GM23338 (cell line): ENCODE measurements at regions not wholly inside any gene's neighbourhood (a gene's known extent, or its start where the extent isn't known, plus 50 kb on each side); places are given as distances from the start of the nearest gene placed in this dataset.

Experiments
- ATAC-seq: fragments of 200-7000 bp; cut with Tn5 transposase; 3 replicates; pipeline ENCODE4 v1.9.1; 2020
- DNase-seq: peaks from one replicate; pipeline ENCODE4 v3.0.0-alpha.2; 2015; ENCODE audit warnings: low spot score
- H2AFZ ChIP-seq: fragments of 200-600 bp; sonication (generic); 2 replicates; pipeline ENCODE4 v1.8.0; 2016; ENCODE audit warnings: antibody characterized with exemption, mild to moderate bottlenecking, moderate library complexity
- H3F3A ChIP-seq: fragments of 200-600 bp; sonication (generic); replicated peaks from 2 replicates; pipeline ENCODE4 v1.8.0; 2017; ENCODE audit warnings: antibody characterized with exemption, mixed run types, low read depth
- H3K27ac ChIP-seq: fragments of 200-600 bp; sonication (generic); 2 replicates; pipeline ENCODE4 v1.6.1; 2016; ENCODE audit warnings: low read depth
- H3K27me3 ChIP-seq: fragments of 200-600 bp; sonication (generic); 2 replicates; pipeline ENCODE4 v1.8.0; 2016; ENCODE audit warnings: mild to moderate bottlenecking, mixed run types, moderate library complexity; ENCODE audit not compliant: insufficient read depth
- H3K36me3 ChIP-seq: fragments of 200-600 bp; sonication (generic); 2 replicates; pipeline ENCODE4 v1.8.0; 2016; ENCODE audit warnings: mild to moderate bottlenecking; ENCODE audit not compliant: insufficient read depth
- H3K4me1 ChIP-seq: fragments of 200-600 bp; sonication (generic); 2 replicates; pipeline ENCODE4 v1.8.0; 2016; ENCODE audit warnings: mild to moderate bottlenecking, moderate library complexity; ENCODE audit not compliant: insufficient read depth
- H3K4me2 ChIP-seq: fragments of 200-600 bp; sonication (generic); 2 replicates; pipeline ENCODE4 v1.7.1; 2017; ENCODE audit warnings: mixed run types
- H3K4me3 ChIP-seq: fragments of 200-600 bp; sonication (generic); 2 replicates; pipeline ENCODE4 v1.6.1; 2016; ENCODE audit warnings: mixed run types
- H3K79me2 ChIP-seq: fragments of 200-600 bp; sonication (generic); replicated peaks from 2 replicates; pipeline ENCODE4 v1.8.0; 2017; ENCODE audit warnings: mild to moderate bottlenecking; ENCODE audit not compliant: insufficient read depth
- H3K9me2 ChIP-seq: fragments of 200-600 bp; sonication (generic); 2 replicates; pipeline ENCODE4 v1.8.0; 2017; ENCODE audit not compliant: insufficient read depth
- H4K20me1 ChIP-seq: fragments of 200-600 bp; sonication (generic); replicated peaks from 2 replicates; pipeline ENCODE4 v1.8.0; 2017; ENCODE audit warnings: mild to moderate bottlenecking; ENCODE audit not compliant: insufficient read depth
- H3K27ac Mint-ChIP-seq: 2 replicates; pipeline ENCODE4 v1.8.0; 2020; ENCODE audit warnings: inconsistent platforms, mild to moderate bottlenecking, moderate library complexity, mixed read lengths
- H3K27me3 Mint-ChIP-seq: 3 replicates; pipeline ENCODE4 v1.8.0; 2022; ENCODE audit warnings: low read depth, mild to moderate bottlenecking, moderate library complexity, mixed read lengths, inconsistent platforms; ENCODE audit not compliant: insufficient read depth, poor library complexity
- H3K36me3 Mint-ChIP-seq: 3 replicates; pipeline ENCODE4 v1.8.0; 2021; ENCODE audit warnings: low read depth, mild to moderate bottlenecking, inconsistent platforms, moderate library complexity, mixed read lengths
- H3K4me1 Mint-ChIP-seq: 3 replicates; pipeline ENCODE4 v1.8.0; 2020; ENCODE audit warnings: mild to moderate bottlenecking, inconsistent platforms, mixed read lengths
- H3K4me3 Mint-ChIP-seq: 3 replicates; pipeline ENCODE4 v1.8.0; 2021; ENCODE audit warnings: moderate library complexity, mild to moderate bottlenecking, inconsistent platforms, mixed read lengths
- H3K9me3 Mint-ChIP-seq: 3 replicates; pipeline ENCODE4 v1.8.0; 2020; ENCODE audit warnings: moderate library complexity, mild to moderate bottlenecking, inconsistent platforms, mixed read lengths
- CREB1 ChIP-seq: fragments of 250-450 bp; sonication (Bioruptor Pico); IDR thresholded peaks from 2 replicates; pipeline ENCODE4 v1.5.0; 2020; ENCODE audit warnings: low read depth, mild to moderate bottlenecking, moderate library complexity
- EZH2 ChIP-seq: fragments of 200-600 bp; sonication (generic); IDR thresholded peaks from one replicate; pipeline ENCODE4 v1.8.0; 2017; ENCODE audit warnings: antibody characterized with exemption, mild to moderate bottlenecking, low read depth; ENCODE audit not compliant: unreplicated experiment
- EZH2phosphoT487 ChIP-seq: fragments of 200-600 bp; sonication (generic); IDR thresholded peaks from one replicate; pipeline ENCODE4 v1.8.1; 2018; ENCODE audit warnings: antibody characterized with exemption; ENCODE audit not compliant: unreplicated experiment
- JUNB ChIP-seq: IDR thresholded peaks from one replicate; pipeline ENCODE4 v1.6.1; 2016; ENCODE audit warnings: antibody characterized with exemption; ENCODE audit not compliant: unreplicated experiment
- NANOG ChIP-seq: IDR thresholded peaks from 2 replicates; pipeline ENCODE4 v1.6.1; 2016; ENCODE audit warnings: antibody characterized with exemption, borderline replicate concordance
- POLR2AphosphoS5 ChIP-seq: IDR thresholded peaks from 2 replicates; pipeline ENCODE4 v1.6.1; 2016; ENCODE audit warnings: antibody characterized with exemption, low read depth
- REST ChIP-seq: IDR thresholded peaks from one replicate; pipeline ENCODE4 v1.6.1; 2018; ENCODE audit warnings: antibody characterized with exemption; ENCODE audit not compliant: unreplicated experiment
- ZNF114 ChIP-seq: fragments of 250-450 bp; sonication (Bioruptor Pico); IDR thresholded peaks from 2 replicates; pipeline ENCODE4 v1.5.0; 2020; ENCODE audit warnings: mild to moderate bottlenecking, moderate library complexity
- ZNF331 ChIP-seq: fragments of 250-450 bp; sonication (Bioruptor Pico); IDR thresholded peaks from 2 replicates; pipeline ENCODE4 v1.5.0; 2020; ENCODE audit warnings: low read depth, mild to moderate bottlenecking, moderate library complexity
- TF ChIP-seq, protein P1 (sequence below), 2 experiments: fragments of 200-600 bp in 1 of 2; sonication (generic) in 1 of 2; conservative IDR thresholded peaks; 2 replicates each; pipeline versions ENCODE4 v1.5.1 to v1.6.1; 2016 to 2017; ENCODE audit warnings: antibody characterized with exemption in 2 of 2, low read depth in 2 of 2, mild to moderate bottlenecking in 2 of 2, moderate library complexity in 1 of 2
- TF ChIP-seq, protein P2 (sequence below): fragments of 250-450 bp; sonication (Bioruptor Pico); IDR thresholded peaks from 2 replicates; pipeline ENCODE4 v1.5.0; 2020; ENCODE audit warnings: mild to moderate bottlenecking, moderate library complexity

GRCh38 chr13:20348645-20349408 is 116.7 kb upstream of the GJB6 start:
- Histone ChIP-seq H4K20me1 (no peaks in the 10 kb centered on the region), H3K4me1 (no peaks in the 10 kb centered on the region), H3K4me2 (no peak overlapping the region), H3K4me3 (no peak overlapping the region), H3K27ac (no peak overlapping the region), H3K9me2 (no peaks in the 10 kb centered on the region), H3F3A (no peaks in the 10 kb centered on the region), H3K79me2 (no peaks in the 10 kb centered on the region), H2AFZ (no peak overlapping the region), H3K36me3 (no peaks in the 10 kb centered on the region), H3K27me3 (no peaks in the 10 kb centered on the region)
- DNase-seq (no peak), ATAC-seq (no peak)
- TF ChIP-seq ZNF114 (CRISPR knock-in tag) (no peak), NANOG (no peak), CREB1 (no peak), POLR2AphosphoS5 (no peak), JUNB (no peak), REST (no peak), EZH2 (no peak), EZH2phosphoT487 (no peak), ZNF331 (CRISPR knock-in tag) (no peak)
- TF ChIP-seq, protein P1, sequence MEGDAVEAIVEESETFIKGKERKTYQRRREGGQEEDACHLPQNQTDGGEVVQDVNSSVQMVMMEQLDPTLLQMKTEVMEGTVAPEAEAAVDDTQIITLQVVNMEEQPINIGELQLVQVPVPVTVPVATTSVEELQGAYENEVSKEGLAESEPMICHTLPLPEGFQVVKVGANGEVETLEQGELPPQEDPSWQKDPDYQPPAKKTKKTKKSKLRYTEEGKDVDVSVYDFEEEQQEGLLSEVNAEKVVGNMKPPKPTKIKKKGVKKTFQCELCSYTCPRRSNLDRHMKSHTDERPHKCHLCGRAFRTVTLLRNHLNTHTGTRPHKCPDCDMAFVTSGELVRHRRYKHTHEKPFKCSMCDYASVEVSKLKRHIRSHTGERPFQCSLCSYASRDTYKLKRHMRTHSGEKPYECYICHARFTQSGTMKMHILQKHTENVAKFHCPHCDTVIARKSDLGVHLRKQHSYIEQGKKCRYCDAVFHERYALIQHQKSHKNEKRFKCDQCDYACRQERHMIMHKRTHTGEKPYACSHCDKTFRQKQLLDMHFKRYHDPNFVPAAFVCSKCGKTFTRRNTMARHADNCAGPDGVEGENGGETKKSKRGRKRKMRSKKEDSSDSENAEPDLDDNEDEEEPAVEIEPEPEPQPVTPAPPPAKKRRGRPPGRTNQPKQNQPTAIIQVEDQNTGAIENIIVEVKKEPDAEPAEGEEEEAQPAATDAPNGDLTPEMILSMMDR (conservative IDR thresholded peaks at IDR 0.05; ENCODE audit: low read depth in 2 of 2): no peak
- TF ChIP-seq, protein P2, sequence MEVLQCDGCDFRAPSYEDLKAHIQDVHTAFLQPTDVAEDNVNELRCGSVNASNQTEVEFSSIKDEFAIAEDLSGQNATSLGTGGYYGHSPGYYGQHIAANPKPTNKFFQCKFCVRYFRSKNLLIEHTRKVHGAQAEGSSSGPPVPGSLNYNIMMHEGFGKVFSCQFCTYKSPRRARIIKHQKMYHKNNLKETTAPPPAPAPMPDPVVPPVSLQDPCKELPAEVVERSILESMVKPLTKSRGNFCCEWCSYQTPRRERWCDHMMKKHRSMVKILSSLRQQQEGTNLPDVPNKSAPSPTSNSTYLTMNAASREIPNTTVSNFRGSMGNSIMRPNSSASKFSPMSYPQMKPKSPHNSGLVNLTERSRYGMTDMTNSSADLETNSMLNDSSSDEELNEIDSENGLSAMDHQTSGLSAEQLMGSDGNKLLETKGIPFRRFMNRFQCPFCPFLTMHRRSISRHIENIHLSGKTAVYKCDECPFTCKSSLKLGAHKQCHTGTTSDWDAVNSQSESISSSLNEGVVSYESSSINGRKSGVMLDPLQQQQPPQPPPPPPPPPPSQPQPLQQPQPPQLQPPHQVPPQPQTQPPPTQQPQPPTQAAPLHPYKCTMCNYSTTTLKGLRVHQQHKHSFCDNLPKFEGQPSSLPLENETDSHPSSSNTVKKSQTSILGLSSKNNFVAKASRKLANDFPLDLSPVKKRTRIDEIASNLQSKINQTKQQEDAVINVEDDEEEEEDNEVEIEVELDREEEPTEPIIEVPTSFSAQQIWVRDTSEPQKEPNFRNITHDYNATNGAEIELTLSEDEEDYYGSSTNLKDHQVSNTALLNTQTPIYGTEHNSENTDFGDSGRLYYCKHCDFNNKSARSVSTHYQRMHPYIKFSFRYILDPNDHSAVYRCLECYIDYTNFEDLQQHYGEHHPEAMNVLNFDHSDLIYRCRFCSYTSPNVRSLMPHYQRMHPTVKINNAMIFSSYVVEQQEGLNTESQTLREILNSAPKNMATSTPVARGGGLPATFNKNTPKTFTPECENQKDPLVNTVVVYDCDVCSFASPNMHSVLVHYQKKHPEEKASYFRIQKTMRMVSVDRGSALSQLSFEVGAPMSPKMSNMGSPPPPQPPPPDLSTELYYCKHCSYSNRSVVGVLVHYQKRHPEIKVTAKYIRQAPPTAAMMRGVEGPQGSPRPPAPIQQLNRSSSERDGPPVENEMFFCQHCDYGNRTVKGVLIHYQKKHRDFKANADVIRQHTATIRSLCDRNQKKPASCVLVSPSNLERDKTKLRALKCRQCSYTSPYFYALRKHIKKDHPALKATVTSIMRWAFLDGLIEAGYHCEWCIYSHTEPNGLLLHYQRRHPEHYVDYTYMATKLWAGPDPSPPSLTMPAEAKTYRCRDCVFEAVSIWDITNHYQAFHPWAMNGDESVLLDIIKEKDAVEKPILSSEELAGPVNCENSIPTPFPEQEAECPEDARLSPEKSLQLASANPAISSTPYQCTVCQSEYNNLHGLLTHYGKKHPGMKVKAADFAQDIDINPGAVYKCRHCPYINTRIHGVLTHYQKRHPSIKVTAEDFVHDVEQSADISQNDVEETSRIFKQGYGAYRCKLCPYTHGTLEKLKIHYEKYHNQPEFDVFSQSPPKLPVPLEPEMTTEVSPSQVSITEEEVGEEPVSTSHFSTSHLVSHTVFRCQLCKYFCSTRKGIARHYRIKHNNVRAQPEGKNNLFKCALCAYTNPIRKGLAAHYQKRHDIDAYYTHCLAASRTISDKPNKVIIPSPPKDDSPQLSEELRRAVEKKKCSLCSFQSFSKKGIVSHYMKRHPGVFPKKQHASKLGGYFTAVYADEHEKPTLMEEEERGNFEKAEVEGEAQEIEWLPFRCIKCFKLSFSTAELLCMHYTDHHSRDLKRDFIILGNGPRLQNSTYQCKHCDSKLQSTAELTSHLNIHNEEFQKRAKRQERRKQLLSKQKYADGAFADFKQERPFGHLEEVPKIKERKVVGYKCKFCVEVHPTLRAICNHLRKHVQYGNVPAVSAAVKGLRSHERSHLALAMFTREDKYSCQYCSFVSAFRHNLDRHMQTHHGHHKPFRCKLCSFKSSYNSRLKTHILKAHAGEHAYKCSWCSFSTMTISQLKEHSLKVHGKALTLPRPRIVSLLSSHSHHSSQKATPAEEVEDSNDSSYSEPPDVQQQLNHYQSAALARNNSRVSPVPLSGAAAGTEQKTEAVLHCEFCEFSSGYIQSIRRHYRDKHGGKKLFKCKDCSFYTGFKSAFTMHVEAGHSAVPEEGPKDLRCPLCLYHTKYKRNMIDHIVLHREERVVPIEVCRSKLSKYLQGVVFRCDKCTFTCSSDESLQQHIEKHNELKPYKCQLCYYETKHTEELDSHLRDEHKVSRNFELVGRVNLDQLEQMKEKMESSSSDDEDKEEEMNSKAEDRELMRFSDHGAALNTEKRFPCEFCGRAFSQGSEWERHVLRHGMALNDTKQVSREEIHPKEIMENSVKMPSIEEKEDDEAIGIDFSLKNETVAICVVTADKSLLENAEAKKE (CRISPR knock-in tag): no peak
- Mint-ChIP-seq H3K27ac (no peak overlapping the region), H3K4me3 (no peak overlapping the region), H3K36me3 (no peaks in the 10 kb centered on the region), H3K27me3 (peaks cover 6% of the 10 kb centered on the region), H3K9me3 (no peaks in the 10 kb centered on the region), H3K4me1 (peaks cover 13% of the 10 kb centered on the region)
